ENCODE measurements at regions not wholly inside any gene's neighbourhood (a gene's known extent, or its start where the extent isn't known, plus 50 kb on each side); places are given as distances from the start of the nearest gene placed in this dataset.

- H3K36me3 ChIP-seq (ENCODE audit: insufficient read depth, low read length), result no peaks in the 10 kb centered on the region
- H3K79me2 ChIP-seq (ENCODE audit: insufficient read depth, low read length), result no peaks in the 10 kb centered on the region
- H3K27ac ChIP-seq (ENCODE audit: low read depth, low read length), result no peak overlapping the region
- no peak overlapping the region for H3K4me2 ChIP-seq (ENCODE audit: insufficient read depth, low read length)
- no peak overlapping the region for H3K4me3 ChIP-seq (ENCODE audit: insufficient read depth, low read length)
- TF ChIP-seq CTCF (IDR thresholded peaks at IDR 0.05; ENCODE audit: extremely low read depth, low read depth, low read length), result no peak
- no peaks in the 10 kb centered on the region for H4K20me1 ChIP-seq (ENCODE audit: insufficient read depth, low read length)
- no peaks in the 10 kb centered on the region for H3K9me3 ChIP-seq (ENCODE audit: low read depth, low read length)
- peaks cover 14% of the 10 kb centered on the region for H3K27me3 ChIP-seq (ENCODE audit: insufficient read depth, low read length)
- H2AFZ ChIP-seq (ENCODE audit: low read length), result no peak overlapping the region
- no peak for DNase-seq (ENCODE audit: insufficient read length, low spot score, missing footprints)
- H3K4me1 ChIP-seq (ENCODE audit: insufficient read depth, low read length), result peaks cover 3% of the 10 kb centered on the region
These were observed 405.0 kb upstream of the IL12A start for GRCh38 chr3:159583662-159584061.

GRCh38 chr3:159584421-159584820, 404.2 kb upstream of the IL12A start:
- DNase-seq (ENCODE audit: insufficient read length, low spot score, missing footprints), result no peak
- Histone ChIP-seq H3K79me2 (ENCODE audit: insufficient read depth, low read length) (no peaks in the 10 kb centered on the region), H3K9me3 (ENCODE audit: low read depth, low read length) (no peaks in the 10 kb centered on the region), H4K20me1 (ENCODE audit: insufficient read depth, low read length) (no peaks in the 10 kb centered on the region), H3K27ac (ENCODE audit: low read depth, low read length) (no peak overlapping the region), H3K4me3 (ENCODE audit: insufficient read depth, low read length) (no peak overlapping the region), H3K4me1 (ENCODE audit: insufficient read depth, low read length) (peaks cover 3% of the 10 kb centered on the region), H3K36me3 (ENCODE audit: insufficient read depth, low read length) (no peaks in the 10 kb centered on the region), H3K4me2 (ENCODE audit: insufficient read depth, low read length) (no peak overlapping the region), H2AFZ (ENCODE audit: low read length) (no peak overlapping the region), H3K27me3 (ENCODE audit: insufficient read depth, low read length) (peaks cover 11% of the 10 kb centered on the region)
- no peak for TF ChIP-seq CTCF (IDR thresholded peaks at IDR 0.05; ENCODE audit: extremely low read depth, low read depth, low read length)

- H3K9me3 ChIP-seq (ENCODE audit: low read depth, low read length), result no peaks in the 10 kb centered on the region
- TF ChIP-seq CTCF (IDR thresholded peaks at IDR 0.05; ENCODE audit: extremely low read depth, low read depth, low read length), result peak; percentile 75
- H3K4me2 ChIP-seq (ENCODE audit: insufficient read depth, low read length), result no peak overlapping the region
- H3K79me2 ChIP-seq (ENCODE audit: insufficient read depth, low read length), result no peaks in the 10 kb centered on the region
- peaks cover 7% of the 10 kb centered on the region for H3K27me3 ChIP-seq (ENCODE audit: insufficient read depth, low read length)
- no peaks in the 10 kb centered on the region for H4K20me1 ChIP-seq (ENCODE audit: insufficient read depth, low read length)
- H3K4me3 ChIP-seq (ENCODE audit: insufficient read depth, low read length), result no peak overlapping the region
- no peak overlapping the region for H3K27ac ChIP-seq (ENCODE audit: low read depth, low read length)
- H3K36me3 ChIP-seq (ENCODE audit: insufficient read depth, low read length), result no peaks in the 10 kb centered on the region
- no peak for DNase-seq (ENCODE audit: insufficient read length, low spot score, missing footprints)
- H3K4me1 ChIP-seq (ENCODE audit: insufficient read depth, low read length), result peaks cover 3% of the 10 kb centered on the region
- no peak overlapping the region for H2AFZ ChIP-seq (ENCODE audit: low read length)
These were observed 401.9 kb upstream of the IL12A start for GRCh38 chr3:159586571-159587202.

- no peak overlapping the region for H3K4me2 ChIP-seq (ENCODE audit: insufficient read depth, low read length)
- TF ChIP-seq CTCF (IDR thresholded peaks at IDR 0.05; ENCODE audit: extremely low read depth, low read depth, low read length), result no peak
- H3K4me3 ChIP-seq (ENCODE audit: insufficient read depth, low read length), result no peak overlapping the region
- H3K27ac ChIP-seq (ENCODE audit: low read depth, low read length), result no peak overlapping the region
- H3K4me1 ChIP-seq (ENCODE audit: insufficient read depth, low read length), result no peaks in the 10 kb centered on the region
- H2AFZ ChIP-seq (ENCODE audit: low read length), result no peak overlapping the region
- H3K79me2 ChIP-seq (ENCODE audit: insufficient read depth, low read length), result no peaks in the 10 kb centered on the region
- H3K36me3 ChIP-seq (ENCODE audit: insufficient read depth, low read length), result no peaks in the 10 kb centered on the region
- no peaks in the 10 kb centered on the region for H3K9me3 ChIP-seq (ENCODE audit: low read depth, low read length)
- DNase-seq (ENCODE audit: insufficient read length, low spot score, missing footprints), result no peak
- peaks cover 2% of the 10 kb centered on the region for H3K27me3 ChIP-seq (ENCODE audit: insufficient read depth, low read length)
- H4K20me1 ChIP-seq (ENCODE audit: insufficient read depth, low read length), result no peaks in the 10 kb centered on the region
These were observed 394.6 kb upstream of the IL12A start for GRCh38 chr3:159593927-159594605.

Measured in osteoblast (primary cell).